Upper lobe of left lung (tissue), 6 donors: ENCODE measurements at regions not wholly inside any gene's neighbourhood (a gene's known extent, or its start where the extent isn't known, plus 50 kb on each side); places are given as distances from the start of the nearest gene placed in this dataset.
A peak's percentile ranks its signal among the peaks of the same experiment; 100 is the strongest.

Experiments
- ATAC-seq, 2 donors: fragments of 200-7000 bp; cut with Tn5 transposase; one replicate each; pipeline ENCODE4 v1.9.1; 2022; ENCODE audit warnings: mild to moderate bottlenecking in 2 of 2, moderate library complexity in 2 of 2; ENCODE audit not compliant: low FRiP score in 2 of 2
- DNase-seq, 2 donors: peaks; one replicate each; pipeline ENCODE4 v3.0.0-alpha.2; 2019 to 2020
- H3K27ac ChIP-seq, 4 donors: fragments of 200-600 bp; sonication (generic); one replicate each; pipeline ENCODE4 v1.5.1; 2016 to 2019
- H3K27me3 ChIP-seq, 4 donors: fragments of 200-600 bp; sonication (generic); one replicate each; pipeline ENCODE4 v1.5.1; 2017 to 2019
- H3K36me3 ChIP-seq, 4 donors: fragments of 200-600 bp; sonication (generic); one replicate each; pipeline ENCODE4 v1.5.1; 2016 to 2019
- H3K4me1 ChIP-seq, 4 donors: fragments of 200-600 bp; sonication (generic); one replicate each; pipeline ENCODE4 v1.5.1; 2018 to 2019
- H3K4me3 ChIP-seq, 4 donors: fragments of 200-600 bp; sonication (generic); one replicate each; pipeline ENCODE4 v1.5.1; 2017 to 2019; ENCODE audit warnings: mild to moderate bottlenecking in 2 of 4, moderate library complexity in 1 of 4
- H3K9me3 ChIP-seq, 4 donors: fragments of 200-600 bp; sonication (generic); one replicate each; pipeline ENCODE4 v1.5.1; 2018 to 2019
- EP300 ChIP-seq, 4 donors: sonication (generic); formaldehyde crosslinking; IDR thresholded peaks; one replicate each; pipeline ENCODE4 v1.5.1; 2017; ENCODE audit warnings: antibody characterized with exemption in 4 of 4, control low read depth in 2 of 4
- POLR2A ChIP-seq, 4 donors: fragments of 450-650 bp; IDR thresholded peaks; one replicate each; pipeline ENCODE4 v1.5.1; 2016 to 2017; ENCODE audit warnings: antibody characterized with exemption in 4 of 4, mild to moderate bottlenecking in 2 of 4
- POLR2AphosphoS5 ChIP-seq, 2 donors: sonication (generic); formaldehyde crosslinking; IDR thresholded peaks; one replicate each; pipeline ENCODE4 v1.5.1; 2017; ENCODE audit warnings: antibody characterized with exemption in 2 of 2
- WGBS, 2 donors: methylation state at CpG; one replicate each; pipeline ENCODE4 v1.1.5; 2017 to 2018; 5-methylcytosine and 5-hydroxymethylcytosine counted together
- TF ChIP-seq, protein P1 (sequence below), 6 experiments: fragments of 450-650 bp in 4 of 6; fragments of 200-600 bp in 2 of 6; sonication (generic) in 2 of 6; IDR thresholded peaks; one replicate each; pipeline ENCODE4 v1.5.1; 2016 to 2019; ENCODE audit warnings: antibody characterized with exemption in 6 of 6
- donor health status: DM: no; HTN: no; CAD: no; lungs with moderate emphysema.
- donor health status: DM: no; HTN: yes; CAD: no; lungs with severe emphysema.

DNA sequence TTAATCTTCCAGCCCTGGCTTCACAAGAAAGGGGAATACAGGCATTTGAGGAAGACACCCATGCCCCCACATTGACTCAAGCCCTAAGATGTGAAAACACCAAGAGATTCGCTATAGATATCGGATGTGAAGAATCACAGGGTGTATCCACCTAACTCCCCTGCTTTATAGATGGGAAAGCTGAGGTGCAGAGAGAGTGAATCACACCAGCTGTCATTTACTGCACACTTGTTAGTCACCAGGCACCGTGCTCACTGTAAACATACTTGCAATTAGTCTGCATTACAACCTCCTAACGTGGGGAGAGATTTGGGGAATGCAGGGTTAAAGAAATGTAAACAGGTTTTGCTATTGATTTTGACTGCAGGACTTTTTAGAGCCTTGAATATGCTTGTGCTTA, 325.5 kb downstream of the C16orf95 start:
- ATAC-seq, result no peak
- Histone ChIP-seq H3K27ac (no peak overlapping the region), H3K9me3 (no peaks in the 10 kb centered on the region), H3K27me3 (no peaks in the 10 kb centered on the region), H3K4me3 (no peak overlapping the region), H3K36me3 (no peaks in the 10 kb centered on the region), H3K4me1 (no peaks in the 10 kb centered on the region)
- no peak for DNase-seq
- TF ChIP-seq, protein P1, sequence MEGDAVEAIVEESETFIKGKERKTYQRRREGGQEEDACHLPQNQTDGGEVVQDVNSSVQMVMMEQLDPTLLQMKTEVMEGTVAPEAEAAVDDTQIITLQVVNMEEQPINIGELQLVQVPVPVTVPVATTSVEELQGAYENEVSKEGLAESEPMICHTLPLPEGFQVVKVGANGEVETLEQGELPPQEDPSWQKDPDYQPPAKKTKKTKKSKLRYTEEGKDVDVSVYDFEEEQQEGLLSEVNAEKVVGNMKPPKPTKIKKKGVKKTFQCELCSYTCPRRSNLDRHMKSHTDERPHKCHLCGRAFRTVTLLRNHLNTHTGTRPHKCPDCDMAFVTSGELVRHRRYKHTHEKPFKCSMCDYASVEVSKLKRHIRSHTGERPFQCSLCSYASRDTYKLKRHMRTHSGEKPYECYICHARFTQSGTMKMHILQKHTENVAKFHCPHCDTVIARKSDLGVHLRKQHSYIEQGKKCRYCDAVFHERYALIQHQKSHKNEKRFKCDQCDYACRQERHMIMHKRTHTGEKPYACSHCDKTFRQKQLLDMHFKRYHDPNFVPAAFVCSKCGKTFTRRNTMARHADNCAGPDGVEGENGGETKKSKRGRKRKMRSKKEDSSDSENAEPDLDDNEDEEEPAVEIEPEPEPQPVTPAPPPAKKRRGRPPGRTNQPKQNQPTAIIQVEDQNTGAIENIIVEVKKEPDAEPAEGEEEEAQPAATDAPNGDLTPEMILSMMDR (IDR thresholded peaks at IDR 0.05), result no peak
- TF ChIP-seq POLR2AphosphoS5 (IDR thresholded peaks at IDR 0.05) (no peak), POLR2A (IDR thresholded peaks at IDR 0.05) (no peak), EP300 (IDR thresholded peaks at IDR 0.05) (no peak)
- WGBS, 2 donors, result 64 to 69% methylated on average over 4 of the region's 4 CpGs

DNA sequence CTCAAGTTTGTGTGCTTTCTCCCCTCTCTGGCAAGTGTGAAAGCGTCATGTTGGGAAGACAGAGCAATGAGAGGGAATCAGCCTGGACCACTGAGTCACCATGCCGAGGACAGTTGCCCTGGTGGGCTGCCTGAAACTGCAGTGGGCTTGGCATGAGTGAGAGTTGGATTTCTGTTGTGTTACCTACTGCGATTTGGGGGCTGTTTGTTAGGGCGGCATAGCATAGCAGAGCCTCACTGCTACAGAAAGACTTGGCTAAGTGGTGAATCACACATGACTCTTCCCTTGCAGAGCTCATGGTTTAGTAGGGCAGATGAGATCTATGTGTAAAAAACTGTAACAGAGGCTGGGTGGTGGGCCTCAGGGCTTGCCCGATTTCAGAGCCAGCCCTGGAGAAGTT, 324.6 kb downstream of the C16orf95 start:
- H3K27ac ChIP-seq, result no peak overlapping the region
- ATAC-seq (no peak), DNase-seq (no peak)
- no peaks in the 10 kb centered on the region for H3K36me3 ChIP-seq
- H3K4me1 ChIP-seq, result no peaks in the 10 kb centered on the region
- WGBS, 2 donors, result 92 to 94% methylated on average over 5 of the region's 5 CpGs
- no peak overlapping the region for H3K4me3 ChIP-seq
- H3K9me3 ChIP-seq, result no peaks in the 10 kb centered on the region
- H3K27me3 ChIP-seq, result no peaks in the 10 kb centered on the region
- TF ChIP-seq, protein P1 (IDR thresholded peaks at IDR 0.05), result no peak
- TF ChIP-seq POLR2AphosphoS5 (IDR thresholded peaks at IDR 0.05) (no peak), EP300 (IDR thresholded peaks at IDR 0.05) (no peak), POLR2A (IDR thresholded peaks at IDR 0.05) (no peak)

DNA sequence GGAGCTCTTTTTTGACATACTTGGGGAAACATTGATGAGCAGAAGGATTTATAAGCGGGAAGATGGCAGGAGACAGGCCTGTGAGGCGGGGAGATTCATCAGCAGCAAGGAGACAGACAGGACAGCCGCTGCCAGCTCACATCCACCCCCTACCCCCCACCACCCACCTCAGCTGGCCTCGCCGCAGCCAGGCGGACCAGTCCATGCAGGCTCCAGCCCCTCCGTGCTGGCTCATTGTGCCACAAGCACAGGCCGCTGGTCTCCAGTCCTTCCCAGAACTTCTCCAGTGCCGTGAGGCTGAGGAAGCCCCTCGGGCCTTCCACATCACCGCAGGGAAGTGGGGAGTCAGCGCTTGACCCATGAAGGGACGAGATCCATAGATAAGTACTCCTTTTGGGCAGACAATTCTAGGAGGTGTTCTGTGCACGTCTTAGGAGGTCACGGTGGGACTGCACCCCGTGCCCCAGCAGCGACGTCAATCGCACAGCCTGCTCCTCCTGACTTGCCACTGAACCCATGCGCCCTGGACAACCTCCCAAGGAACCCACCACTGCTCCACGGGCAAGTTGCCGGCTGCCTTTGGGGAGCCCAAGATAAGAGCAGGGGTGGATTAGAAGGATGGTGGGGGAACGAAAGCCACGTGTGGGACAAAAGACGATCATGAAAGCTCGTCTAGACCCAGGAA, 323.6 kb downstream of the C16orf95 start:
- WGBS, 2 donors, result 87 to 88% methylated on average over 26 of the region's 26 CpGs
- H3K4me3 ChIP-seq, result no peak overlapping the region
- no peaks in the 10 kb centered on the region for H3K9me3 ChIP-seq
- no peak overlapping the region for H3K27ac ChIP-seq
- H3K4me1 ChIP-seq, result no peaks in the 10 kb centered on the region
- TF ChIP-seq EP300 (IDR thresholded peaks at IDR 0.05), result no peak
- no peak for TF ChIP-seq POLR2A (IDR thresholded peaks at IDR 0.05)
- TF ChIP-seq, protein P1 (IDR thresholded peaks at IDR 0.05), result no peak
- TF ChIP-seq POLR2AphosphoS5 (IDR thresholded peaks at IDR 0.05), result no peak
- no peaks in the 10 kb centered on the region for H3K36me3 ChIP-seq
- ATAC-seq (no peak), DNase-seq (peak in 1 of 2 donors; percentile 50)
- H3K27me3 ChIP-seq, result no peaks in the 10 kb centered on the region

DNA sequence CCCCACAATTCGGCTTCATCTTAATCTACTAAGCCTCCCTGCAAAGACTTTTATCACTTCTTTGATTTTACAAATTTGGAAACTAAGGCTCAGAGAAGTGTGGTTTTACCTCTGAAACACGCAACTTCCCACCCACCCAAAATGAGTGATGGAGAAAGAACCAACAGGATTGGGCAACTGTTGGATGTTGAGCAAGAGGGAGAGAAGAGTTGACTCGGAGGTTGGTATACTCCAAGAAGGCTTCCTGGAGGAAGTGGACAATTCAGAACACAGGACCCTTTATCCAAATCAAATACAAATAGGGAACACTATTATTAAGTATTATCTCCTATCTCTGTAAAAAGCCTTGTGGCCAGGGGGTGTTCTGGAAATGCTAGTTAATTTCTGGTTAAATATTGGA, 323.0 kb downstream of the C16orf95 start:
- no peak for ATAC-seq
- TF ChIP-seq POLR2A (IDR thresholded peaks at IDR 0.05) (no peak), EP300 (IDR thresholded peaks at IDR 0.05) (no peak), POLR2AphosphoS5 (IDR thresholded peaks at IDR 0.05) (no peak)
- TF ChIP-seq, protein P1 (IDR thresholded peaks at IDR 0.05), result no peak
- Histone ChIP-seq H3K36me3 (no peaks in the 10 kb centered on the region), H3K9me3 (no peaks in the 10 kb centered on the region), H3K27ac (no peak overlapping the region), H3K4me1 (no peaks in the 10 kb centered on the region), H3K4me3 (no peak overlapping the region), H3K27me3 (no peaks in the 10 kb centered on the region)
- WGBS, 2 donors, result 56 to 79% methylated on average over 3 of the region's 3 CpGs
- DNase-seq, result no peak

DNA sequence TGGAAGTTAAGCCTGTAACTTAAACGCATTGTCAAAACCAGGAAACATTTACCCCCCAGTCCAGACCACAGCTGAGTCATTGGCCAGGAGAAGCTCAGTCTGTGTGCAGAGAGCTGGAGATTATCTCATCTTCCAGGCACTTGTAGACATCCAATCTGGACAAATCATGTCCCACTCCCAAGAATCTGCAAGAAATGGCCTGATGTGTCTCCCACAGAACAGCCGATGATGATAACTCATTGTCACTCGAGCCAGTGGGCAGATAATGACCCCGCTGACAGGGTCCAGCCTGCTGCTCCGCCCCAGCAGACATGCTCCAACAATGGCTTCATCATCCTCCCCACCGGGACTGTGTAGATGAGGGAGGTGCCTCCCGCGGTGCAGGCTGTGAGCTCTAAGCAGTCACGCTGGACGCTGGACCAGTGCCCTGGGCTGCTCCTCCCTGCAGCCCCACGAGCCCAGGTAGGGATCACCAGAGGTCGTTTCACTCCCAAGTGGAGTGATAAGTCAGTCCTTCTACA, 322.5 kb downstream of the C16orf95 start:
- H3K36me3 ChIP-seq, result no peaks in the 10 kb centered on the region
- no peaks in the 10 kb centered on the region for H3K9me3 ChIP-seq
- H3K27me3 ChIP-seq, result no peaks in the 10 kb centered on the region
- DNase-seq (peak in 1 of 2 donors; percentile 32), ATAC-seq (peak in 1 of 2 donors; percentile 85)
- TF ChIP-seq, protein P1 (IDR thresholded peaks at IDR 0.05), result no peak
- TF ChIP-seq POLR2AphosphoS5 (IDR thresholded peaks at IDR 0.05) (no peak), EP300 (IDR thresholded peaks at IDR 0.05) (no peak), POLR2A (IDR thresholded peaks at IDR 0.05) (no peak)
- no peak overlapping the region for H3K4me3 ChIP-seq
- no peak overlapping the region for H3K27ac ChIP-seq
- 7 to 10% methylated on average over 7 to 11 of the region's 12 CpGs for WGBS, 2 donors
- H3K4me1 ChIP-seq, result no peaks in the 10 kb centered on the region
